ENCODE measurements at regions not wholly inside any gene's neighbourhood (a gene's known extent, or its start where the extent isn't known, plus 50 kb on each side); places are given as distances from the start of the nearest gene placed in this dataset.
A peak's percentile ranks its signal among the peaks of the same experiment; 100 is the strongest.

DNA sequence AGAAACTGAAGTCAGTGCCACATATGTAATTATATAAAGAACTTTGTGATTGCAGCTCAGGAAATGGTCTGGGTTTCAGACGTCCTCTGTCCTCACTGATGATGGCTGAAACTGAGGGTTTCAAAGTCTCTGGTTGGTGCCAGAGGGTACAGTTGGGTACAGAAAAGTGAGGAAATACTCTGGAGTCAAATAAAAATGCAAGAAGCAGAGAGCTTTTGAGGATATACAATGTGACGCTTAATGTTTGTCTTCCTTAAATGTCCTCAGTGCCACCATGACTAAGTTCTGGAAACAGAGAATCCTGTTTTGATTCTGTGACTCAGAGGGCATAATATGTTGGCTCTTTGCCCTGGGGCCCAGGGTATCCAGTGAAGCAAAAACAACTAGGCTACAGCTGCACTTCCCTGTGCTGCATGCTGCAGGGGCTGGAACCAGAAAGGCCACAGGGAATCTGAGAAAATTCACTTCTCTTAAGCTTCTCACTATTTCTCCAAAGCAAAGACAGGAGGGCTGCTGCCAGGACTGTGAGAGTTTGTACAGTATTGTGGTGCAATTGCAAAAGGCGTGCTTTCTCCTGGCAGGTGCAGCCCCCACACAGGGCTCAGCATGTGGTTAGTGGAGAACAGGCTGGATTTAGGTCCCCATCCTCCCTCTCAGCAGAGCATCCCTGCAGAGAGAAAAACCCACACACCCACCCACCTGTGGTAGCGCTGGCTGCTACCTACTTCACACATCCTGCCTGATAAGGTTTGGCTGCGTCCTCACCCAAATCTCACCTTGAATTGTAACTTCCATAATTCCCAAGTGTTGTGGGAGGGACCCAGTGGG, 169.5 kb upstream of the SVIL start:
- DNase-seq (ENCODE audit: low read depth in 2 of 2), result peak; percentile 86 to 96
- peak overlapping the region in 1 of 2 donors; percentile 4 for H3K4me3 ChIP-seq (replicated peaks in 1 of 2; ENCODE audit: low read depth in 2 of 2, low read length in 2 of 2)
- TF ChIP-seq, protein P1, sequence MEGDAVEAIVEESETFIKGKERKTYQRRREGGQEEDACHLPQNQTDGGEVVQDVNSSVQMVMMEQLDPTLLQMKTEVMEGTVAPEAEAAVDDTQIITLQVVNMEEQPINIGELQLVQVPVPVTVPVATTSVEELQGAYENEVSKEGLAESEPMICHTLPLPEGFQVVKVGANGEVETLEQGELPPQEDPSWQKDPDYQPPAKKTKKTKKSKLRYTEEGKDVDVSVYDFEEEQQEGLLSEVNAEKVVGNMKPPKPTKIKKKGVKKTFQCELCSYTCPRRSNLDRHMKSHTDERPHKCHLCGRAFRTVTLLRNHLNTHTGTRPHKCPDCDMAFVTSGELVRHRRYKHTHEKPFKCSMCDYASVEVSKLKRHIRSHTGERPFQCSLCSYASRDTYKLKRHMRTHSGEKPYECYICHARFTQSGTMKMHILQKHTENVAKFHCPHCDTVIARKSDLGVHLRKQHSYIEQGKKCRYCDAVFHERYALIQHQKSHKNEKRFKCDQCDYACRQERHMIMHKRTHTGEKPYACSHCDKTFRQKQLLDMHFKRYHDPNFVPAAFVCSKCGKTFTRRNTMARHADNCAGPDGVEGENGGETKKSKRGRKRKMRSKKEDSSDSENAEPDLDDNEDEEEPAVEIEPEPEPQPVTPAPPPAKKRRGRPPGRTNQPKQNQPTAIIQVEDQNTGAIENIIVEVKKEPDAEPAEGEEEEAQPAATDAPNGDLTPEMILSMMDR (IDR thresholded peaks at IDR 0.05; ENCODE audit: low read depth, low read length), result no peak

DNA sequence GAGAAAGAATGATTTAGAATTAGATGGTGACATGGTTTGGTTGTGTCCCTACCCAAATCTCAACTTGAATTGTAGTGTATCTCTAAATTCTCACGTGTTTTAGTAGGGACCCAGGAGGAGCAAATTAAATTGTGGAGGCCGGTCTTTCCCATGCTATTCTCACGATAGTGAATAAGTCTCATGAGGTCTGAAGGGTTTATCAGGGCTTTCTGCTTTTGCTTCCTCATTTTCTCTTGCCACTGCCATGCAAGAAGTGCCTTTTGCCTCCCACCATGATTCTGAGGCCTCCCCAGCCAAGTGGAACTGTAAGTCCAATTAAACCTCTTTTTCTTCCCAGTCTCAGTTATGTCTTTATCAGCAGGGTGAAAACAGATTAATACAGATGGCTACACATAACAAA, 167.4 kb upstream of the SVIL start:
- no peak overlapping the region for H3K4me3 ChIP-seq (replicated peaks in 1 of 2; ENCODE audit: low read depth in 2 of 2, low read length in 2 of 2)
- TF ChIP-seq, protein P1 (IDR thresholded peaks at IDR 0.05; ENCODE audit: low read depth, low read length), result no peak

DNA sequence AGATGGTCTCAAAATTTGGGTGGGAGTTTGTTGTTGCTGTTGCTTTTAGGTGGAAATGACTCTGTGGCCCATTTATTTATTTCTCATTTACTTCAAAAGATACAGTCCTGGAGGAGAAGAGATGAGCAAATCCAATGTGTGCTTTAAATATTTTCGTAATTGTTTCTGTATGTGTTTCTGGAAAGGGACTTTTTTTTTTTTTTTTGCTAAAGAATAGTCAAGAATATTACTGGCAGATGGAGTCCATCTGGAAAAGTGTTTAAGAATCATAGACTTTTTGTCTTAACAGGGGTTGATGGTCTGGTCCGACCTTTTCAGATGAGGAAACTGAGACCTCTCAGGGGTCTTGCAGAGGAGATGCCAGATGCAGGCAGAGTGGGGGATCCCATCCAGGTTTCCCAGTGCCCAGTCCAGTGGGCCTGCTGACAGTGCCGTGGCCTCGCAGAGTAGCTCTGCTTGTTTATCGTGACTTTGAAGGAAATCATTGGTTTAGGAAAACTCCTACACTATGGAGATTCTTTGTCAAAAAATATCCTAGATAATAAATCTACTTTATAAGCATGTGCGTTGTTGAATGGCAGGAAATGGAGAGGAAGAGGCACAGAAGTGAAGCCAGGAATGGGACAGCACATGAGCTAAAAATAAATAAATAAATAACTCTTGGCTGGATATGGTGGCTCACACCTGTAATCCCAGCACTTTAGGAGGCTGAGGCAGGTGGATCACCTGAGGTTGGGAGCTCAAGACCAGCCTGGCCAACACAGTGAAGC, 164.3 kb upstream of the SVIL start:
- DNase-seq (ENCODE audit: low read depth in 2 of 2), result no peak
- H3K4me3 ChIP-seq (replicated peaks in 1 of 2; ENCODE audit: low read depth in 2 of 2, low read length in 2 of 2), result no peak overlapping the region
- TF ChIP-seq, protein P1 (IDR thresholded peaks at IDR 0.05; ENCODE audit: low read depth, low read length), result no peak

More for the DNA sequence above, 167.4 kb upstream of the SVIL start:
- DNase-seq (ENCODE audit: low read depth in 2 of 2), result no peak

DNA sequence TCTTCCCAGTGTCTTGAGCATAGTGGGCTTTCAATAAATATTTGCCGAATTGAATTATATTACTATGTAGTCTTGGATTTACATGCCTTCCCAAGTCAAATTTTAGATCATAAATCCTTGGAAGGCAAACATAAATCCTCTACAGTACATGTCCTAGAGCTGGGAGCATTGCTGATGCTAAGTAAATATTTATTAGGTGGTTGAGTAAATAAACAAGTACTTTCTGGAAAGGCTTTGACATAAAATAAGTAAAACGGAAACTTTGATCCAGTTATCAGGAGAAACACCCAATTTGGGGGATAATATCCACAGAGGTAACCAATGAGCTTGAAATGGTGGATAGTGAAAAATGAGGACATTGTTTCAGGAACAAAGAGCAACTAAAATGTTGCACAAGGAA, 162.8 kb upstream of the SVIL start:
- no peak overlapping the region for H3K4me3 ChIP-seq (replicated peaks in 1 of 2; ENCODE audit: low read depth in 2 of 2, low read length in 2 of 2)
- TF ChIP-seq, protein P1 (IDR thresholded peaks at IDR 0.05; ENCODE audit: low read depth, low read length), result no peak
- DNase-seq (ENCODE audit: low read depth in 2 of 2), result no peak

DNA sequence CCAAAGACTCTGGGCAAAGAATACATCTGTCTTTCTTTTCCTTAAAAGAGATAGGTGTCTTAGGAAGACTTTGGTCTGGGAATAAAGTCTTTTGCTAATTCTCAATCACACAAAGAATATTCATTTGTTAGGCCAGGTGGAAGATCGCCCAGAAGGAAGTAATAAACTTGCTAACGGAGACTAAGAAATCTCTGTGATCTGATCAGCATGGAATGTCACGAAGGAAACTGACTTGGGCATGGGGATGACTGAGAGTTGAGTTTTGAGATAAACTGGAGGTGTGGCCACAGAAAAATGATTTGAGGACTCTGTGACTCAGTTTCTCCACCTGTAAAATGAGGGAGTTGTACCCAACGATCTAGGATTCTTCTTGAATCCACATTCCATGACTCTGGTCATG, 161.1 kb upstream of the SVIL start:
- TF ChIP-seq, protein P1 (IDR thresholded peaks at IDR 0.05; ENCODE audit: low read depth, low read length), result no peak
- H3K4me3 ChIP-seq (replicated peaks in 1 of 2; ENCODE audit: low read depth in 2 of 2, low read length in 2 of 2), result no peak overlapping the region
- DNase-seq (ENCODE audit: low read depth in 2 of 2), result peak in 1 of 2 donors; percentile 25

DNA sequence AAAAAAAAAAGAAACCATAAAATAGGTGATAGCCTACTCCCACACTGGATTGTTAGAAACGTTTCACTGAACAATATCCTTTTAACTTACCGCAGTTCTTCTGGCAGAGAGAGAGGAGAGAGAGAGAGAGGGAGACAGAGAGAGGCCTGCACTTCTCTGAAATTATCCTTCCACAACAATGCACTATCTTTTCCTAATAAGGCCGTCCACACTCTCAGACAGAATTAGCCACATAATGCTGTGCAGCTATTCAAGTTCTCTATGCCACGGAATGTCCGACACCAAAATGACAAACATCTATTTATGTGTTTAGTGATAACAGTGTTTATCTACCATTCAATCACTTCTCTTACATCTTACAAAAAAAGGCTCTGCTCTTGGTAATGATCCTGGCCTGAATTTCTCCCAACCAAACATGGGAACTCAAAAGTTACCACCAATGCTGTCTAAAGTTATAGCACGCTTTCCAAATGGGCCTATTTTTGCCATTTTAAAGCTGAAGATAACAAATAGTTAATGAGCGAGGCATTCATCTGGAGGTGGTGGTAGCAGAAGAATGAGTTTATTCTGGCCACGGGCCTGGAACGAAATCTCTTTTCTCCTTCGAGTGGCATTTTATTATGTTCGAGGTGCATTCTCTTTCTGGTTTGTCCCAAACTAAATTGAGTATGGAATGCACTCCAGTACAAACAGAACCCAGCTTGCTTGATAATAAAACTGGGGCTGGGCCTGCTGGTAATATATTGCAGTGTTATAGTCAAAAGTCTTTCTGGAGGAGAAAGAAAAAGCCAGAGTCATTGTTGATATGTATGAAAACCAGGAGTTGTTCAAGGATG, 160.2 kb upstream of the SVIL start:
- no peak overlapping the region for H3K4me3 ChIP-seq (replicated peaks in 1 of 2; ENCODE audit: low read depth in 2 of 2, low read length in 2 of 2)
- DNase-seq (ENCODE audit: low read depth in 2 of 2), result peak in 1 of 2 donors; percentile 53
- TF ChIP-seq, protein P1 (IDR thresholded peaks at IDR 0.05; ENCODE audit: low read depth, low read length), result no peak

All from cardiac fibroblast (primary cell).